ENCODE measurements at regions not wholly inside any gene's neighbourhood (a gene's known extent, or its start where the extent isn't known, plus 50 kb on each side); places are given as distances from the start of the nearest gene placed in this dataset.

GRCh38 chr2:101560780-101561315, 85.9 kb upstream of the RFX8 start:
- Histone ChIP-seq H3K4me1 (ENCODE audit: control insufficient read depth, insufficient read depth, low read length) (no peaks in the 10 kb centered on the region), H3K9me3 (ENCODE audit: control insufficient read depth, insufficient read depth, low read length) (no peaks in the 10 kb centered on the region), H3K27me3 (ENCODE audit: control insufficient read depth, insufficient read depth, low read length) (no peaks in the 10 kb centered on the region), H3K27ac (ENCODE audit: low read depth, low read length) (no peak overlapping the region), H3K36me3 (ENCODE audit: control insufficient read depth, insufficient read depth, low read length) (no peaks in the 10 kb centered on the region), H3K4me3 (ENCODE audit: low read depth, low read length) (no peak overlapping the region)
- no peak for DNase-seq (ENCODE audit: low read depth in 4 of 6, low spot score in 6 of 6)
- 97% methylated on average over 6 of the region's 6 CpGs for WGBS (ENCODE audit: insufficient coverage)

GRCh38 chr2:101559551-101559950, 84.6 kb upstream of the RFX8 start:
- no peak for DNase-seq (ENCODE audit: low read depth in 4 of 6, low spot score in 6 of 6)
- H3K36me3 ChIP-seq (ENCODE audit: control insufficient read depth, insufficient read depth, low read length): no peaks in the 10 kb centered on the region
- no peaks in the 10 kb centered on the region for H3K27me3 ChIP-seq (ENCODE audit: control insufficient read depth, insufficient read depth, low read length)
- 91% methylated on average over 4 of the region's 7 CpGs for WGBS (ENCODE audit: insufficient coverage)
- H3K27ac ChIP-seq (ENCODE audit: low read depth, low read length): peak overlapping the region; percentile 6
- H3K9me3 ChIP-seq (ENCODE audit: control insufficient read depth, insufficient read depth, low read length): no peaks in the 10 kb centered on the region
- H3K4me1 ChIP-seq (ENCODE audit: control insufficient read depth, insufficient read depth, low read length): no peaks in the 10 kb centered on the region
- H3K4me3 ChIP-seq (ENCODE audit: low read depth, low read length): no peak overlapping the region

- H3K4me3 ChIP-seq (ENCODE audit: low read depth, low read length): no peak overlapping the region
- H3K36me3 ChIP-seq (ENCODE audit: control insufficient read depth, insufficient read depth, low read length): no peaks in the 10 kb centered on the region
- 68% methylated on average over 3 of the region's 9 CpGs for WGBS (ENCODE audit: insufficient coverage)
- DNase-seq (ENCODE audit: low read depth in 4 of 6, low spot score in 6 of 6): peak in 1 of 6 donors; percentile 72
- no peaks in the 10 kb centered on the region for H3K9me3 ChIP-seq (ENCODE audit: control insufficient read depth, insufficient read depth, low read length)
- H3K27me3 ChIP-seq (ENCODE audit: control insufficient read depth, insufficient read depth, low read length): no peaks in the 10 kb centered on the region
- peak overlapping the region; percentile 6 for H3K27ac ChIP-seq (ENCODE audit: low read depth, low read length)
- H3K4me1 ChIP-seq (ENCODE audit: control insufficient read depth, insufficient read depth, low read length): no peaks in the 10 kb centered on the region
Measured at GRCh38 chr2:101558740-101559525, 84.0 kb upstream of the RFX8 start.

GRCh38 chr2:101556033-101556459, 81.1 kb upstream of the RFX8 start:
- no peak overlapping the region for H3K4me3 ChIP-seq (ENCODE audit: low read depth, low read length)
- DNase-seq (ENCODE audit: low read depth in 4 of 6, low spot score in 6 of 6): no peak
- H3K27ac ChIP-seq (ENCODE audit: low read depth, low read length): no peak overlapping the region
- WGBS (ENCODE audit: insufficient coverage): 80% methylated on average over 7 of the region's 7 CpGs
- no peaks in the 10 kb centered on the region for H3K36me3 ChIP-seq (ENCODE audit: control insufficient read depth, insufficient read depth, low read length)
- no peaks in the 10 kb centered on the region for H3K27me3 ChIP-seq (ENCODE audit: control insufficient read depth, insufficient read depth, low read length)
- no peaks in the 10 kb centered on the region for H3K9me3 ChIP-seq (ENCODE audit: control insufficient read depth, insufficient read depth, low read length)
- no peaks in the 10 kb centered on the region for H3K4me1 ChIP-seq (ENCODE audit: control insufficient read depth, insufficient read depth, low read length)

GRCh38 chr2:101551336-101551888, 76.5 kb upstream of the RFX8 start:
- Histone ChIP-seq H3K4me1 (ENCODE audit: control insufficient read depth, insufficient read depth, low read length) (no peaks in the 10 kb centered on the region), H3K27ac (ENCODE audit: low read depth, low read length) (peak overlapping the region; percentile 4), H3K27me3 (ENCODE audit: control insufficient read depth, insufficient read depth, low read length) (no peaks in the 10 kb centered on the region), H3K4me3 (ENCODE audit: low read depth, low read length) (no peak overlapping the region), H3K9me3 (ENCODE audit: control insufficient read depth, insufficient read depth, low read length) (no peaks in the 10 kb centered on the region), H3K36me3 (ENCODE audit: control insufficient read depth, insufficient read depth, low read length) (no peaks in the 10 kb centered on the region)
- 89% methylated on average over 4 of the region's 5 CpGs for WGBS (ENCODE audit: insufficient coverage)
- no peak for DNase-seq (ENCODE audit: low read depth in 4 of 6, low spot score in 6 of 6)

GRCh38 chr2:101550555-101550954, 75.6 kb upstream of the RFX8 start:
- Histone ChIP-seq H3K4me1 (ENCODE audit: control insufficient read depth, insufficient read depth, low read length) (no peaks in the 10 kb centered on the region), H3K4me3 (ENCODE audit: low read depth, low read length) (no peak overlapping the region), H3K27me3 (ENCODE audit: control insufficient read depth, insufficient read depth, low read length) (no peaks in the 10 kb centered on the region), H3K27ac (ENCODE audit: low read depth, low read length) (no peak overlapping the region), H3K9me3 (ENCODE audit: control insufficient read depth, insufficient read depth, low read length) (no peaks in the 10 kb centered on the region), H3K36me3 (ENCODE audit: control insufficient read depth, insufficient read depth, low read length) (no peaks in the 10 kb centered on the region)
- no CpG with 5 or more reads among the region's 3 CpGs for WGBS (ENCODE audit: insufficient coverage)
- DNase-seq (ENCODE audit: low read depth in 4 of 6, low spot score in 6 of 6): no peak

- no peak for DNase-seq (ENCODE audit: low read depth in 4 of 6, low spot score in 6 of 6)
- Histone ChIP-seq H3K27ac (ENCODE audit: low read depth, low read length) (no peak overlapping the region), H3K27me3 (ENCODE audit: control insufficient read depth, insufficient read depth, low read length) (no peaks in the 10 kb centered on the region), H3K9me3 (ENCODE audit: control insufficient read depth, insufficient read depth, low read length) (no peaks in the 10 kb centered on the region), H3K36me3 (ENCODE audit: control insufficient read depth, insufficient read depth, low read length) (no peaks in the 10 kb centered on the region), H3K4me1 (ENCODE audit: control insufficient read depth, insufficient read depth, low read length) (no peaks in the 10 kb centered on the region), H3K4me3 (ENCODE audit: low read depth, low read length) (no peak overlapping the region)
- WGBS (ENCODE audit: insufficient coverage): no CpG with 5 or more reads among the region's 1 CpG
Measured at GRCh38 chr2:101549371-101549770, 74.5 kb upstream of the RFX8 start.

- no peaks in the 10 kb centered on the region for H3K36me3 ChIP-seq (ENCODE audit: control insufficient read depth, insufficient read depth, low read length)
- no peaks in the 10 kb centered on the region for H3K9me3 ChIP-seq (ENCODE audit: control insufficient read depth, insufficient read depth, low read length)
- DNase-seq (ENCODE audit: low read depth in 4 of 6, low spot score in 6 of 6): no peak
- no peak overlapping the region for H3K27ac ChIP-seq (ENCODE audit: low read depth, low read length)
- H3K4me1 ChIP-seq (ENCODE audit: control insufficient read depth, insufficient read depth, low read length): no peaks in the 10 kb centered on the region
- no peaks in the 10 kb centered on the region for H3K27me3 ChIP-seq (ENCODE audit: control insufficient read depth, insufficient read depth, low read length)
- no peak overlapping the region for H3K4me3 ChIP-seq (ENCODE audit: low read depth, low read length)
- no CpG with 5 or more reads among the region's 2 CpGs for WGBS (ENCODE audit: insufficient coverage)
Measured at GRCh38 chr2:101546376-101547058, 71.6 kb upstream of the RFX8 start.

- H3K4me1 ChIP-seq (ENCODE audit: control insufficient read depth, insufficient read depth, low read length): no peaks in the 10 kb centered on the region
- DNase-seq (ENCODE audit: low read depth in 4 of 6, low spot score in 6 of 6): no peak
- H3K9me3 ChIP-seq (ENCODE audit: control insufficient read depth, insufficient read depth, low read length): no peaks in the 10 kb centered on the region
- no peaks in the 10 kb centered on the region for H3K27me3 ChIP-seq (ENCODE audit: control insufficient read depth, insufficient read depth, low read length)
- no peak overlapping the region for H3K4me3 ChIP-seq (ENCODE audit: low read depth, low read length)
- no peak overlapping the region for H3K27ac ChIP-seq (ENCODE audit: low read depth, low read length)
- H3K36me3 ChIP-seq (ENCODE audit: control insufficient read depth, insufficient read depth, low read length): no peaks in the 10 kb centered on the region
Measured at GRCh38 chr2:101545950-101546349, 71.0 kb upstream of the RFX8 start.
